ENCODE measurements at regions not wholly inside any gene's neighbourhood (a gene's known extent, or its start where the extent isn't known, plus 50 kb on each side); places are given as distances from the start of the nearest gene placed in this dataset.

- TF ChIP-seq CTCF (conservative IDR thresholded peaks at IDR 0.05 in 1 of 2, IDR thresholded peaks at IDR 0.05 in 1 of 2; ENCODE audit: low read depth in 1 of 2, low read length in 2 of 2) (no peak), EZH2 (IDR thresholded peaks at IDR 0.05; ENCODE audit: low read length, missing control alignments) (no peak)
These were observed 504.9 kb downstream of the RAPGEF2 start for GRCh38 chr4:159607809-159608208.

Measured in fibroblast of lung (primary cell).